ENCODE measurements at regions not wholly inside any gene's neighbourhood (a gene's known extent, or its start where the extent isn't known, plus 50 kb on each side); places are given as distances from the start of the nearest gene placed in this dataset.
"Not testable (repeated sequence)": the region's sequence is repeated elsewhere in the genome, so short reads cannot be mapped to it uniquely, and the experiment has no call there.

- H3K36me3 ChIP-seq (ENCODE audit: control insufficient read depth, insufficient read depth, low read length): no peaks in the 10 kb centered on the region
- peak overlapping the region; percentile 85 for H3K4me2 ChIP-seq (ENCODE audit: extremely low read depth, insufficient read depth, low read length)
- H3K4me3 ChIP-seq (replicated peaks in 1 of 4; ENCODE audit: control extremely low read depth in 1 of 4, insufficient read depth in 1 of 4, low read depth in 3 of 4, low read length in 4 of 4): peak overlapping the region; percentile 21 to 55 (median 41)
- no peaks in the 10 kb centered on the region for H3K79me2 ChIP-seq (ENCODE audit: control insufficient read depth, insufficient read depth, low read length)
- H3K27ac ChIP-seq (ENCODE audit: insufficient read depth, low read length): peak overlapping the region; percentile 38
- TF ChIP-seq CTCF (conservative IDR thresholded peaks at IDR 0.05 in 1 of 2, IDR thresholded peaks at IDR 0.05 in 1 of 2; ENCODE audit: low read depth in 1 of 2, low read length in 2 of 2): no peak
- no peak for TF ChIP-seq EZH2 (IDR thresholded peaks at IDR 0.05; ENCODE audit: low read length, missing control alignments)
- H3K4me1 ChIP-seq (ENCODE audit: control insufficient read depth, extremely low read depth, insufficient read depth, low read length): no peaks in the 10 kb centered on the region
- H2AFZ ChIP-seq (ENCODE audit: low read length): peak overlapping the region; percentile 71
- H3K27me3 ChIP-seq (ENCODE audit: control insufficient read depth, insufficient read depth, low read length): no peaks in the 10 kb centered on the region
- no peaks in the 10 kb centered on the region for H4K20me1 ChIP-seq (ENCODE audit: control insufficient read depth, extremely low read depth, insufficient read depth, low read length)
- H3K9ac ChIP-seq (ENCODE audit: insufficient read depth, low read length): peak overlapping the region; percentile 20
- DNase-seq (ENCODE audit: low read depth in 2 of 2): peak; percentile 70 to 83
- no peaks in the 10 kb centered on the region for H3K9me3 ChIP-seq (ENCODE audit: control insufficient read depth, insufficient read depth, low read depth, low read length)
Measured at GRCh38 chr15:77944002-77944867, 133.3 kb downstream of the TBC1D2B start.

DNA sequence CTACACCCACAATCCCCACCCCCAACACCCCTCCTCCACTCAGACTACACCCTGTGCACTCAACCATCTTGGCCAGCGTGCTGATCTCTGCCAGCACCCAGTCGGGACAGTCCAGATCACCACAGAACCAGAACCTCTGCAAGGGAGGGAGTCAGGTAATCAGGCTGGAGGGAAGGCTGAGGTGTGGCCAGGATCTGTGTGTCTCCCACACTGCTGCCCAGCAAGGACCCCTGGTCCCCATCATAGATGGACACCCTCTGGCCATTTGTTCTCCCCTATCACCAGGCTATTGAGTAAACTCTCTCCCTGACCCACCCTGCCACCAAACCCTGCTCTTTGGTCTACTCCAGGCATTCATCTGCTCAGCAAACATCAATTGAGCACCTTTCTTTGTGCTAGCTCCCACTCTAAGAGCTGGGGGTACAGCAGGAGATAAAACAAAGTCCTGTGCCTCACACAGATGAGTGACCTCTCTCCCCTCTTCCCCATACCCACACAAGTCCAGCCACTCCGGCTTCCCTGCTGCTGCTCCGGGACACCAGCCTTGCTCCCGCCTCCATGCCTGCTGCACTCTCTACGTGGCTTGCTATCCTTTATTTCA lies 134.8 kb downstream of the TBC1D2B start:
- Histone ChIP-seq H3K9me3 (ENCODE audit: control insufficient read depth, insufficient read depth, low read depth, low read length) (no peaks in the 10 kb centered on the region), H3K79me2 (ENCODE audit: control insufficient read depth, insufficient read depth, low read length) (no peaks in the 10 kb centered on the region), H3K27ac (ENCODE audit: insufficient read depth, low read length) (no peak overlapping the region), H3K36me3 (ENCODE audit: control insufficient read depth, insufficient read depth, low read length) (no peaks in the 10 kb centered on the region), H4K20me1 (ENCODE audit: control insufficient read depth, extremely low read depth, insufficient read depth, low read length) (no peaks in the 10 kb centered on the region), H3K4me3 (replicated peaks in 1 of 4; ENCODE audit: control extremely low read depth in 1 of 4, insufficient read depth in 1 of 4, low read depth in 3 of 4, low read length in 4 of 4) (no peak overlapping the region), H2AFZ (ENCODE audit: low read length) (no peak overlapping the region), H3K9ac (ENCODE audit: insufficient read depth, low read length) (no peak overlapping the region), H3K4me2 (ENCODE audit: extremely low read depth, insufficient read depth, low read length) (no peak overlapping the region), H3K27me3 (ENCODE audit: control insufficient read depth, insufficient read depth, low read length) (no peaks in the 10 kb centered on the region), H3K4me1 (ENCODE audit: control insufficient read depth, extremely low read depth, insufficient read depth, low read length) (no peaks in the 10 kb centered on the region)
- no peak for TF ChIP-seq EZH2 (IDR thresholded peaks at IDR 0.05; ENCODE audit: low read length, missing control alignments)
- no peak for TF ChIP-seq CTCF (conservative IDR thresholded peaks at IDR 0.05 in 1 of 2, IDR thresholded peaks at IDR 0.05 in 1 of 2; ENCODE audit: low read depth in 1 of 2, low read length in 2 of 2)
- no peak for DNase-seq (ENCODE audit: low read depth in 2 of 2)

GRCh38 chr15:77941090-77941827 lies 136.3 kb downstream of the TBC1D2B start:
- H3K4me1 ChIP-seq (ENCODE audit: control insufficient read depth, extremely low read depth, insufficient read depth, low read length); H4K20me1 ChIP-seq (ENCODE audit: control insufficient read depth, extremely low read depth, insufficient read depth, low read length); H3K36me3 ChIP-seq (ENCODE audit: control insufficient read depth, insufficient read depth, low read length); H3K9me3 ChIP-seq (ENCODE audit: control insufficient read depth, insufficient read depth, low read depth, low read length); H3K9ac ChIP-seq (ENCODE audit: insufficient read depth, low read length); H3K4me3 ChIP-seq (replicated peaks in 1 of 4; ENCODE audit: control extremely low read depth in 1 of 4, insufficient read depth in 1 of 4, low read depth in 3 of 4, low read length in 4 of 4); H2AFZ ChIP-seq (ENCODE audit: low read length); H3K4me2 ChIP-seq (ENCODE audit: extremely low read depth, insufficient read depth, low read length); H3K27me3 ChIP-seq (ENCODE audit: control insufficient read depth, insufficient read depth, low read length); H3K79me2 ChIP-seq (ENCODE audit: control insufficient read depth, insufficient read depth, low read length); H3K27ac ChIP-seq (ENCODE audit: insufficient read depth, low read length); DNase-seq (ENCODE audit: low read depth in 2 of 2): not testable (repeated sequence)
